Neural progenitor cell (in vitro differentiated cells): ENCODE measurements at regions not wholly inside any gene's neighbourhood (a gene's known extent, or its start where the extent isn't known, plus 50 kb on each side); places are given as distances from the start of the nearest gene placed in this dataset.

ENCODE experiments used
- CTCF ChIP-seq: fragments of 200-600 bp; sonication (generic); IDR thresholded peaks from 2 replicates; pipeline ENCODE4 v1.5.1; 2017; ENCODE audit warnings: antibody characterized with exemption, mild to moderate bottlenecking
- EZH2 ChIP-seq: fragments of 200-600 bp; sonication (generic); IDR thresholded peaks from 2 replicates; pipeline ENCODE4 v1.6.1; 2017; ENCODE audit warnings: antibody characterized with exemption, mild to moderate bottlenecking, moderate library complexity
- EZH2phosphoT487 ChIP-seq: fragments of 200-600 bp; sonication (generic); IDR thresholded peaks from 2 replicates; pipeline ENCODE4 v1.6.1; 2017; ENCODE audit warnings: antibody characterized with exemption

GRCh38 chr3:163852233-163852632 is 1226.1 kb downstream of the SI start:
- TF ChIP-seq EZH2phosphoT487 (no peak), CTCF (no peak), EZH2 (no peak)
